ENCODE measurements at regions not wholly inside any gene's neighbourhood (a gene's known extent, or its start where the extent isn't known, plus 50 kb on each side); places are given as distances from the start of the nearest gene placed in this dataset.

DNA sequence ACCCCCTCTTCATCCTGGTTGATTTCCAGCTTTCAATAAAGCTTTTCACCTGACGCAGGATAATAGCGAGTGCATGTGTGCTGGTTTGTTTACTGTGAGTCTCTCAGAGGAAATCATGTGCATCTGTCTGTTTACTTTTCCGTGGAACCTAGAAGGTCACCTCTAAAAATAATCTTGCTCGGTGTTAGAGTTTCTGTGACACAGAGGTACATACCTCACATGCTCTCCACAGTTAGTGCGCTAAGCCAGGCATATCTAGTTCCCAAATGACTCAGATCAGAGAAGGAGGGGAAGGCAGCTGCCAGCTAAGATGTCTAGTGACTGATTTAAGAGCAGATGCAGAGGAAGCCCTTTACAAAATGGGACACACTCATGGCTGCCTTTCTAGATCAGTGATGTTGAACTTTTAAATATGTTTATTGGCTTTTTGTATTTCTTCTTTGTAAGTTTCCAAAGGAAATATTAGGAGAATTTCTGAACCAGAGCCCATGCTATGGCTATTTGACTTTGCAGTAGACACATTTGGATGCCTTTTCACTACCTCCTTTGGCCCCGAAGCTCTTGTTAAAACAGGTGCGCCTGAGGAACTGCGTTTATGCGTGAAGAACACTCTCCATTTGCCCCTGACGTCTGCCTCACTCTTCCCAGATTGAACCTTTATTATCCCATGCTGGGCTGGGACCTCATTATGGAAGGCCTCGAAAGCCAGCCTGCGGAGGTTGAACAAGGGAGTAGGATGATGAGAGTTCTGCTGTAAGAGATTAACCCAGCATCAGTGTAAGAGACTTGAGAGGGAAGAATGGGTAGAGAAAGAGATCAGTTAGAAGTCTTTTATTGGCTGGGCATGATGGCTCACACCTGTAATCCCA is 145.6 kb downstream of the FAM161A start:
- TF ChIP-seq CTCF (IDR thresholded peaks at IDR 0.05; ENCODE audit: low read depth, low read length), result no peak
- no peak for TF ChIP-seq EZH2phosphoT487 (IDR thresholded peaks at IDR 0.05; ENCODE audit: low read depth)
